NB4 (cell line): ENCODE measurements at regions not wholly inside any gene's neighbourhood (a gene's known extent, or its start where the extent isn't known, plus 50 kb on each side); places are given as distances from the start of the nearest gene placed in this dataset.

Source experiments
- CTCF ChIP-seq: IDR thresholded peaks from one replicate; pipeline ENCODE4 v1.5.1; 2012; ENCODE audit warnings: low read depth, low read length
- POLR2A ChIP-seq: IDR thresholded peaks from 2 replicates; pipeline ENCODE4 v1.6.1; 2011; ENCODE audit warnings: mild to moderate bottlenecking; ENCODE audit not compliant: insufficient read length; ENCODE audit errors: extremely low read depth

GRCh38 chr2:44843641-44844310 is 97.7 kb upstream of the SIX3 start:
- no peak for TF ChIP-seq POLR2A
- no peak for TF ChIP-seq CTCF
